ENCODE measurements at regions not wholly inside any gene's neighbourhood (a gene's known extent, or its start where the extent isn't known, plus 50 kb on each side); places are given as distances from the start of the nearest gene placed in this dataset.

DNA sequence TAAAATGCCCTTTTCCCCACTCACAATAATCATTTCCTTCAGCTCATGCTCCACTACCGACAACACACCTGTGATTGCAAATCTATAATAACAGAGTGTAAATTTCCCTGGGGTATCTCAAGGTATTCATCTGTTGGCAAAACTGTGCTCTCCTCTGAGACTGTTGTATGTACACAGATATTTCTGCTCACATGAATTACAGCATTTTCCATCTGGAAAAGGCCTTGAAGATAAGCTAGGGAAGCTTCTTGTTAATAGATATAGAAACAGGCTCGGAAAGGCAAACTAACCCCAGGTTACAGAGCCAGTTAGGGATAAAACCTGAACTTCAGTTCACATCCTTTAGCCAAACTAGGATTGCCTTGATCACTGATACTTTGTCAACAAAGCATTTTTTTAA, 210.4 kb upstream of the KRR1 start:
- no peak for TF ChIP-seq CTCF (IDR thresholded peaks at IDR 0.05; ENCODE audit: low read depth, low read length)
- TF ChIP-seq EZH2phosphoT487 (IDR thresholded peaks at IDR 0.05; ENCODE audit: low read depth), result no peak
